ENCODE measurements at regions not wholly inside any gene's neighbourhood (a gene's known extent, or its start where the extent isn't known, plus 50 kb on each side); places are given as distances from the start of the nearest gene placed in this dataset.

DNA sequence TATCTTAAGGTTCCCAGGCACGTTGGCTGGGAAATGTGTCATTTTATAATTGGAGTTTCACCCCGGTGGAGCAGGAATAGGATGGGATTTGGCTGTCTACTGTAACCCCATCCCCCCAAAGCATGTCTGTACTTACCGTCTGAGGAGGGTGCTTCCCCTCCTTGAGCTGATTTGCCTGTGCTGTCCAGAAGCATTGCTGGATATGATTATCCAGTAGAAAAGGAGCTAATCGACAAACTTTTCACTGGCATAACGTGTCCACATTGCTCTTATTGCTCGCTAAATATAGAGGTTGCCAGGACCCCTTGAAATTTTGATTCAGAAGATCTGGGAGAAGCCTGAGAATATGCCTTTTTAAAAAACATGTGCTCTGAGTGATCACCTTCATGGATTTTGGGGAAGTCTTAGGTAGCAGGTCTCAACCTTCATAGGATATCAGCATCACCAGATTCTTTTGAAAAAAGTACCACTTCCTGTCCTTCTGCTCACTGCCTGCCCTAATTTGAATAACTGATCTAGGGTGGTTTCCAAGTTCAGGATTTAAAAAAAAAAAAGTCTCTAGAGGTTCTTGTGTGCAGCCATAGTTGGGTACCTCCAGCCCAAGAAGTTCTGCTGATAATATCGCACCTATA is 80.4 kb upstream of the KCNA1 start:
- Histone ChIP-seq H2BK15ac (ENCODE audit: low read depth, low read length) (no peak overlapping the region), H4K20me1 (ENCODE audit: control insufficient read depth, insufficient read depth, insufficient read length) (no peaks in the 10 kb centered on the region), H2BK120ac (ENCODE audit: low read depth, low read length, poor library complexity, severe bottlenecking) (no peak overlapping the region), H3T11ph (ENCODE audit: low read length) (no peak overlapping the region), H3K9me3 (ENCODE audit: control insufficient read depth, low read depth, low read length) (no peaks in the 10 kb centered on the region), H3K79me1 (ENCODE audit: insufficient read depth, low read depth, low read length, poor library complexity, severe bottlenecking) (no peaks in the 10 kb centered on the region), H3K27ac (ENCODE audit: insufficient read length, low read depth, low read length) (no peak overlapping the region), H2AFZ (ENCODE audit: low read length) (no peak overlapping the region), H3K79me2 (ENCODE audit: insufficient read depth, low read length) (no peaks in the 10 kb centered on the region), H3K18ac (ENCODE audit: insufficient read length, low read depth, low read length) (no peak overlapping the region), H3K4me1 (ENCODE audit: insufficient read depth, low read length) (no peaks in the 10 kb centered on the region; the same call in 1 of the 2 replicates), H2BK12ac (ENCODE audit: insufficient read length, low read depth, low read length) (no peak overlapping the region), H4K91ac (ENCODE audit: insufficient read length, low read depth, low read length) (no peak overlapping the region), H3K4ac (ENCODE audit: low read depth, low read length) (no peak overlapping the region), H2AK5ac (ENCODE audit: insufficient read length, low read length) (no peak overlapping the region), H3K4me2 (ENCODE audit: insufficient read depth, insufficient read length, low read length) (no peak overlapping the region), H3K27me3 (ENCODE audit: insufficient read depth, low read length) (no peaks in the 10 kb centered on the region), H2BK20ac (ENCODE audit: low read depth, low read length, poor library complexity, severe bottlenecking) (no peak overlapping the region), H3K23ac (ENCODE audit: insufficient read length, low read depth, low read length) (no peak overlapping the region), H2BK5ac (ENCODE audit: insufficient read length, low read length) (no peak overlapping the region), H3K23me2 (ENCODE audit: insufficient read length, low read depth, low read length, poor library complexity, severe bottlenecking) (no peaks in the 10 kb centered on the region), H3K14ac (ENCODE audit: insufficient read depth, low read length) (no peak overlapping the region), H4K8ac (replicated peaks; ENCODE audit: insufficient read length, low read depth, low read length) (no peak overlapping the region), H3K56ac (ENCODE audit: insufficient read length, low read depth, low read length) (no peak overlapping the region), H4K5ac (ENCODE audit: insufficient read length, low read depth, low read length) (no peak overlapping the region), H3K9ac (ENCODE audit: extremely low read depth, insufficient read length, low read length) (no peak overlapping the region)
- H3K9me3 Mint-ChIP-seq, result 0 out of 5 replicates have a peak, but pooled peaks cover 0 to 2% of the 10 kb centered on the region in 2 experiments
- TF ChIP-seq, protein P1, sequence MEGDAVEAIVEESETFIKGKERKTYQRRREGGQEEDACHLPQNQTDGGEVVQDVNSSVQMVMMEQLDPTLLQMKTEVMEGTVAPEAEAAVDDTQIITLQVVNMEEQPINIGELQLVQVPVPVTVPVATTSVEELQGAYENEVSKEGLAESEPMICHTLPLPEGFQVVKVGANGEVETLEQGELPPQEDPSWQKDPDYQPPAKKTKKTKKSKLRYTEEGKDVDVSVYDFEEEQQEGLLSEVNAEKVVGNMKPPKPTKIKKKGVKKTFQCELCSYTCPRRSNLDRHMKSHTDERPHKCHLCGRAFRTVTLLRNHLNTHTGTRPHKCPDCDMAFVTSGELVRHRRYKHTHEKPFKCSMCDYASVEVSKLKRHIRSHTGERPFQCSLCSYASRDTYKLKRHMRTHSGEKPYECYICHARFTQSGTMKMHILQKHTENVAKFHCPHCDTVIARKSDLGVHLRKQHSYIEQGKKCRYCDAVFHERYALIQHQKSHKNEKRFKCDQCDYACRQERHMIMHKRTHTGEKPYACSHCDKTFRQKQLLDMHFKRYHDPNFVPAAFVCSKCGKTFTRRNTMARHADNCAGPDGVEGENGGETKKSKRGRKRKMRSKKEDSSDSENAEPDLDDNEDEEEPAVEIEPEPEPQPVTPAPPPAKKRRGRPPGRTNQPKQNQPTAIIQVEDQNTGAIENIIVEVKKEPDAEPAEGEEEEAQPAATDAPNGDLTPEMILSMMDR (conservative IDR thresholded peaks at IDR 0.05), result no peak
- H3K4me3 Mint-ChIP-seq, result no peak overlapping the region
- DNase-seq, result no peak
- peaks cover 19 to 20% of the 10 kb centered on the region in 2 experiments for H3K4me1 Mint-ChIP-seq
- WGBS (ENCODE audit: extremely low coverage, insufficient read length, low lambda C conversion rate), result no CpG with 5 or more reads among the region's 7 CpGs
- peaks cover 3 to 4% (median 3%) of the 10 kb centered on the region in 3 experiments; a peak in 4 of 7 replicates for H3K36me3 Mint-ChIP-seq (ENCODE audit: insufficient read depth in 1 of 3, low read depth in 3 of 3)
- no peak overlapping the region for H3K27ac Mint-ChIP-seq
- H3K27me3 Mint-ChIP-seq (ENCODE audit: low read depth), result peaks cover 11% of the 10 kb centered on the region
